Inflammatory macrophage treated with lipopolysaccharide for 4 hours (primary cell): ENCODE measurements at regions not wholly inside any gene's neighbourhood (a gene's known extent, or its start where the extent isn't known, plus 50 kb on each side); places are given as distances from the start of the nearest gene placed in this dataset.
"Not testable (repeated sequence)": the region's sequence is repeated elsewhere in the genome, so short reads cannot be mapped to it uniquely, and the experiment has no call there.

Experiments used
- DNase-seq: peaks from one replicate; pipeline ENCODE4 v3.0.0-alpha.2; 2020

DNA sequence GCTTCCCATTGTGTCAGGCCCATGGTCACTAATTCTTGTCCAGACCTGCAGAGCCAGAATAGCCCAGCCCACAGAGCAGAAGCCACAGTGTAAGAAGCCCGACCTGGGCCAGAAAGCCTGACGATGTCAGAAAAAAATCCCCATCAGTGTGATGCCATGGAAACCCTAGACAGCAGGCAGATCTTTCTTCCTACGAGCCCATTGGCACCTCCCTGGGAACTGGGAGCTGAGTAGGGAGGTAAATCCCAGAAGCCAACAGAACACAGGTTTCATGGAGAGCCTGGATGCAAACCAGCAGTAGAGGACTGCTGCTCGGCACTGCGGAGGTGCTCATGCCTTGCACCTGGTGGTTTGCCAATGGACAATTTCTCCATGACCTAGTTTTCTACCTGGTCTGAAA lies 82.2 kb upstream of the SLC22A16 start:
- DNase-seq, result no peak

DNA sequence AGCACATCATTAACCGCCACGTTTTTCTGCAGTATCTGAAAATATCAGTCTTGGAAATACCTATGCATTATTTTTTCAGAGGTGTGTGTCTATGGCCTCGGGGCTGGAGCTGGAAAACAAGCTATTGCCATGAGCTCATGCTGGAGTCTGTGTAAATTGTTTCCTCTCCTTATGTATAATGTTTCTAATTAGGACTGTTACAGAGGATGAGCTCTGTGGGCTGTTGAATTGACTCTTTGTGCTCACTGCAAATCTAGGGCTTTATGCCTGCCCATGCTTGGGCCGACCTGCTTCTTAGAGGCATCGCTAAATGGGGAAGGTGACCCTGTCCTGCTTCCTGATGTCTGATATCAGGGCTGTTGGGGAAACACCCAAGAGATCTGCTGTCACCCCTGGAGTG lies 80.8 kb upstream of the SLC22A16 start:
- DNase-seq, result no peak

DNA sequence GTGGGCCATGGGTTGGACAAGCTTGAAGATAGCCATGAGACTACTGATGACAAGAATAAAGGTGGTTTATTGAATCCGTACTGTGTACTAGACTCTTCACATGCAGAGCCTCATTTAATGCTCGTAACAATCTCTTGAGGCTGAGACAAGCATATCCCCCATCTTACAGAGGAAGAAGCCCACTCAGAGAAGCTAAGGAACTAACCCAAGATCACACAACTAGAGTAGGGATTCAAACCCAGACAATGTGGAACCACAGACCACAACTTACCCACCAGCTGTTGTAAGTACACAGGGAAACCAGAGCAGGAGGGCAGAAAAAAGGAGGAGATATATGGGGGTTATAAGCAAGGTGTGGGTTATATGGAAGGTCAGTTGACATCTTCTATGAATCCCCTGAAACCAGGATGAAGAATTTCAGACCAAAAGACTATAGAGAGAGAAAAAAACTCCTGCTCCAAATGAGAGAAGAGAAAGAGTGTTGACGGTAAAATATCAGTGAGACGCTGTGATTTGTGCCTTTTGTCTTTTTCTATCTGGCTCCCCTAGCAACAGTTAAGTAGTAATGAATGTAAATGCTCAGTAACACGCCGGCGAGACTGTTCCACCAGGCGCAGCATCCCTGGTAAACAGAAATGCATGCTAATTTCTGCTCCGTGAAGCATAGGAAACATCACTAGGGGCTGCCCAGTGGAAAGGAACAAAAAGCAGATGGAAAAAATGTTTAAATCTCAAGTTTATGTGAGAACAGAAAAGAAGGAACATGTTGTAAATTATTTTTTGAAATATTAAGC lies 80.1 kb upstream of the SLC22A16 start:
- DNase-seq, result no peak

DNA sequence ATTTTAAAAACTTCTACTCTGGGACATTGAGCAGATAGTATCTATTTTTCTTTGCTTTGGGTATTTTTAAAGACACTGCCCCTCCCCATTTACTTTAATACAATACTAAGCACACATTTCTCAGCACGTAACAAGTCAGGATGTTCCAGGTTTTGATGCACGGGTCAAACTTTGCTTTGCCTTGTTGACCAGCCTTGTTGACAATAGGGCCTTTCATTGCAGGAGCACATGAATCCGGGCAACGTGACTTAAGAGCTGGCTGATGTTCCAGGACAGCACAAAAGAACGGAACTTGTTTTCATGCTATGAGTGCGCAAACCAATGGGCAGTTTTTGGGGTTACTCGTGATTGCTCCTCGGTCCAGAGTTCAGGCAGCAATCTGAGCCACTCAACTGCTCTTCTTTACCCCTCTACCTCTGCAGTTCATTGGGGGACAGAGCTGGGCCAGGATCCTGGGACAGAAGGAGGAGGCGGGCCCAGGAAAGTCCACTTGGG lies 78.6 kb upstream of the SLC22A16 start:
- DNase-seq, result no peak

DNA sequence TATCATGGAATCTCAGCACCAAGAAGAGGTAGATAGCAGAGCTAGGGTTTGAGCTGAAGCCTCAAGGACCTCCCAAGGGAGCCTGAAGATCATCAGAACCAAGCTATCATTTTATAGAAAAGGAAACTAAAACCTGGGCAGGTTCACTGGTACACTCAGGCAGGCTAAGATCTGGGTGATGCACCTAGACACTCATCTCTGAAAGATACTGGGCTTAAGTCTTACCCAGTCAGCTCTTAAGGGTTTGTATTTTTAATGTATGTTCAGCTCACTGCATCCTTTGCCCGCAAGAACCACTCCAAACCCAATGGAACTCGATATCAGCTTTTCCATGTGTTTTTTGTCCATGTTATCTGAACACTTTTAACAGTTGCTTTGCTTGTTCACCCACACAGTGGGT lies 78.0 kb upstream of the SLC22A16 start:
- no peak for DNase-seq

DNA sequence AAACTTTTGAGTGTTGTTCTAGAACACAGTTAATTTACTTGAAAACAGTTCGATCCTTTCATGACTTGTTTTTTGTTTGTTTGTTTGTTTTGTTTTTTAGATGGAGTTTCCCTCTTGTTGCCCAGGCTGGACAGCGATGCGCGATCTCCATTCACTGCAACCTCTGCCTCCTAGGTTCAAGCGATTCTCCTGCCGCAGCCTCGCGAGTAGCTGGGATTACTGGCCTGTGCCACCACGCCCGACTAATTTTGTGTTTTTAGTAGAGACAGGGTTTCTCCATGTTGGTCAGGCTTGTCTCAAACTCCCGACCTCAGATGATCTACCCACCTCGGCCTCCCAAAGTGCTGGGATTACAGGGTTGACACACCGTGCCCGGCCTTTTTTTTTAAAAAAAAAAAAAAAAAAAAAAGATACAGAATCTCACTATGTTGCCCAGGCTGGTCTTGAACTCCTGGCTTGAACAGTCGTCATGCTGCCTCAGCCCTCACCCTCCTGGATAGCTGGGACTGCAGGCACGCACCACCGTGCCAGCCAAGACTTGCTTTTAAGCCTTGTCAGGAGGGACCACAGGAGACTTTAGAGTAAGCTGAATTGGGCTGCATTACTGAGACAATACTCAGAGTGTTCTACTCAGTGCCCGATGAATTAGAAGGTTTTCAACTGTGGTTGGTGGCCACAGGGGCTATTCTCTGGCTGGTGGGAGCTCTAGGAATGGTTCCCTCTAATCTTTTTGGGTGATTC lies 76.7 kb upstream of the SLC22A16 start:
- DNase-seq, result no peak

DNA sequence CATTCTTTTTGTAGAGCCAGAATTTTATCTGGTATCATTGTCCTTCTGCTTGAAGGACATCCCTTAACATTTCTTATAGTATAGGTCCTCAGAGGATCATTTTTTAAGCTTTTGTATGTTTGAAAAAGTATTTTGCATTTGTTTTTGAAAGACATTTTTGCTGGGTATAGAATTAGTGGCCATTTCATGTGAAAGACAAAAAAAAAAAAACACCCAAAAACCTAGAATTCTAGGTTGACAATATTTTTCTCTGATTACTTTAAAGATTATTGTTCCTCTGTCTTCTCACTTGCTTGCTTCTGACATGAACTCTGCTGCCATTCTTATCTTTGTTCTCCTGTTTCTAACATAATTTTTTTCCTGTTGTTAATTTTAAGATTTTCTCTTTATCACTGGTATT lies 75.7 kb upstream of the SLC22A16 start:
- DNase-seq, result no peak

DNA sequence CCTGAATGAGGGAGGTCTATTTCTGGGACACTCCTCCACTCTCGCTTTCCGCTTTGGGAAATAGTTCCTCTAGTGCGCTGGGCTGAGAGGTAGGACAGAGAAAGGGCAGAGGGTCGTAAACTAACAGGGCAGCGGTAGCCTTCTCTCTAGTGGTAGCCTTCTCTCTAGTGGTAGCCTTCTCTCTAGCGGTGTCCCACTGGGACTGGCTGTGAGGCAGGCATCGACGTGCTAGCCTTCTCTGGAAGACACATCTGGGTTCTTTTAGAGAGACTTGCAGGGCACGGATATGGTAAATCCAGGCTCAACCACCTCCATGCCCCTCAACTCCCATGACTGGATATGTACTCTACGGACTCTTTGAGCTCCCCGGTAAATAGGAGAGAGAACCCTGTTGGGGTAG lies 74.7 kb upstream of the SLC22A16 start:
- no peak for DNase-seq

DNA sequence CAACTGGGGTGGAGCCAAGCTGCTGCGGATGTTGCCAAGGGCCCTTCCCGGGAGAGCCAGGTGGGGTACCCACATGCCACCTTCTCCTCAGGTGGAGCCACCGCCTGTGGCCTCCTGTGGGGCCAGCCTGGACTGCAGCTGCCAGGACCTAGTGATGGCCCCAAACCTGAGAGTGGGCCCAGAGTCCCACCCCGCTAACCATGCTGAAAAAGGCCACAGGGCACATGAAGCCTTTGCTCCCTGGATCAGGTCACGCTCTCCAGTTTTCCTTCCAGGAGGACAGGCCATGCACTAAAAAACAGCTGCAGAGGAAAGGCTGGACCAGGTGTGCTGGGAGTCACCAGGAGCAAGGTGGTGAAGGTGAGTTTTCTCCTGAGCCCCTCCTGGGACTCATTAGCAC lies 73.9 kb upstream of the SLC22A16 start:
- DNase-seq, result no peak

DNA sequence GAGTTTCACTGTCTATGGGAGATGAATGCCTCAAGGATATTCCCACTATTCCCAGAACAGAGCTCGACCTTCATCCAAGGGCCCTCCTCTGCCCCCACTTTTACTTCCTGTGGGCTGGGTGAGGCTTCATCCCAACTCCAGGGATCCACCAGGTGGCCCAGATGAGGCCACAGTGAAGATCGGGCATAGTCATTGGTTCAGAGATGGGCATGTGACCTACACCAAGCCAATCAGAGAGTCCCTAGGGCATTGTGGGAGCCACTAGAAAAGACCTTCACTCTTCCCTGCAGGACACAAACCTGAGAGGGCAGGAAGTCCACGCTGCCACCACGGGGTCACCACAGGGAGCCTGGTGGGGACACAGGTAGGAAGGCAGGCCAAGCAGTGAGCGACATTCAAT lies 72.9 kb upstream of the SLC22A16 start:
- no peak for DNase-seq

DNA sequence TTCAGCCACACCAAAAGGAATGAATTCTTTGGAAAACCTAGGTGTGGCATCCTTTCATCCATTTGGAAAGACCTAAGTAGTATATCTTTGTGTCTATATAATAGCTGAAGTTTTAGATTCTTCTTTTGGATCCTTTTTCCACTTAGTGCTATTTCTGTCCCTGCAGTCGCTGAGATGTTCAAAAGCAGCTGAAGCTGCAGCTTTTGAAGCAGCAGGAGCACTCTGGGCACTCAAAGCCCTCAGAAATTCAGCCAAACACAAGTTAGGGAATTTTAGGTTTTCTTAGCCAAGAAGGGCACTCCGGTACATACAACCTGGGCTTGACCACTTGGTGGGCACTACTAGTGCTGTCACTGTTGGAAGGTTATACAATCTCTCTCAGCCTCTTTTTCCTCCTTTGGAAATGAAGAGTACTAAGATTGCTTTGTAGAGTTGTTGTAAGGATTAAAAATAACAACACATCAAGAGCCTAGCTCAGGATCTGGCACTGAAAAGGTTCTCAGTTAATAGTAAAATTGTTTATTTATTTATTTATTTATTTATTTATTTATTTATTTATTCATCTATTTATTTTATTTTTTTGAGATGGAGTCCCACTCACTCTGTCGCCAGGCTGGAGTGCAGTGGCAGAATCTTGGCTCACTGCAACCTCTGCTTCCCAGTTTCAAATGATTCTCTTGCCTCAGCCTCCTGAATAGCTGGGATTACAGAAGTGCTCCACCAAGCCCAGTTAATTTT lies 71.9 kb upstream of the SLC22A16 start:
- no peak for DNase-seq

DNA sequence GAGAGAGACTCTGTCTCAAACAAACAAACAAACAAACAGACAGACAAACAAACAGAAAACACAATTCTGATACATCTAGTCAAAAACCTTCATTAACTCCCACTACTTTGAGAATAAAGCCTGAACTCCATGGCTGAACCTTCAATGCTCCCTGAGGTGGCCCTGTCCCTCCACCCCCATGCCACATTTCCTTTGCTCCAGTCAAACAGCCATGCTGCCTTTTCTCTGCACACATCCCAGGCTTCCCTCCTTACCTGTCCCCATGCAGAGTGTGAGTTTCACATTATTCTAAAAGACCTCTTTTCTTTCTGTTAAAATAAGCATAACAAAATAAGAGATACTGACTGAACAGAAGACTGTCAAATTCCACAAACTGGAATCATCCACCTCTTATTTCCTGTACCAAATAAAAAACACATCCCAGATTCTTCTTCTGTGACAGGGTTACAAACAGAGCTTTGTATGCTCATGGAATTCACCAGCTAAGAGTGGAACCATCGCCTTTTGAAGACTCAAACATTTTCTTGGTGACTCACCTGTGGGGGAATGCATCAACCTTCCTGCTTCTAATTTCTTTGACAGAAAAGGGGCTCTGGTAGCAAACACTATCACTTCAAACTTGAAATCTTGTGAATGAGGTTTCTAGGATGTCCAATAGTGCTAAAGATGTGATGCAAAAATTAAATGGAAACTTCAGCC lies 71.0 kb upstream of the SLC22A16 start:
- DNase-seq, result no peak

DNA sequence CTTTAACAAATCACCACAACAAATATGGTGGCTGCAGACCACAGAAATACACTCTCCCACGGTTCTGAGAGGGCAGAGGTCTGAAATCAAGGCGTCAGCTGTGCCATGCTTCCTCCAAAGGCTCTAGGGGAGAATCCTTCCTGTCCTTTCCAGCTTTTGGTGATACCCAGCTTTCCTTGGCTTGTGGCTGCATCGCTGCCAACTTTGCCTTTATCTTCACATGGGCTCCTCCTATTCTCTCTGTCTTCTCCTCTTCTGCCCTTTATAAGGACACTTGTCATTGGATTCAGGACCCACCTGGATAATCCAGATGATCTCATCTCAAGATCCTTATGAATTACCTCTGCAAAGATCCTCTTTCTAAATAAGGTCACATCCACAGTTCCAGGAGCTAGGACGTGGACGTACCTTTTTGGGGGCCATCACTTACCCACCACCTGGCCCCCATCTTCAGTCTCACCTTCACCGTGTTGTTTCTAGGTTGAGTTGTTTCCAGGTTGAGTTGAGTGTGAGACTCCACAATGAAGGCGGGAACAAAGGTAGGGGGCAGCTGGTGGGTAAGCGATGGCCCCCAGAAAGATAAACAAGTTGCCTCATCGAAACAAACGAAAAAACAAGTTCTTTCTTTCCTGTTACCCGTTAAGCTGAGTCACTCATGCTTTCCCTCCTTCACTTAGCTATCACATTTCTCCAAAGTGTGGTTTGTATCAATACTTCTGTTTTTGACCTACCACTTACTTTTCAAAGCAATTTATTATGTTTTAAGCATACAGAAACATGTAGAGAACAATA lies 68.9 kb upstream of the SLC22A16 start:
- no peak for DNase-seq

DNA sequence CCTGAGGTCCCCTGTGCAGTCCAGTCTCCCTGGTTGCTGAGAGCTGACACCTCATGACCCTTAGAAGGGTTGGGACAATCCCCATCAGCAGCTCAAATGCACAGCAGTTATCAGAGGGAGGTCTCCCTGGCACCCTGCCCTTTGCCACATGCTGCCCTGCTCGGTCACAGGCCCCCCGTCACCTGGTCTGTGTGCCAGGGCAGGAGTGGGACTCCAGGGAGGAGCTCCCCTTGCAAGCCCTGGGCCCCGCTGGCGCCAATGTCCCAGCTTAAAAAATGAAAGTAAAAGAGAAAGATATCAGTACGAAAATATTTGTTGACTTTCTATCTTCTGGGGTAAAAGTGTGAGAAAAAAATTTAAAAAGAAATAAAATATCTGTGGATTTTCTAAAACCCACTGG lies 68.1 kb upstream of the SLC22A16 start:
- no peak for DNase-seq

DNA sequence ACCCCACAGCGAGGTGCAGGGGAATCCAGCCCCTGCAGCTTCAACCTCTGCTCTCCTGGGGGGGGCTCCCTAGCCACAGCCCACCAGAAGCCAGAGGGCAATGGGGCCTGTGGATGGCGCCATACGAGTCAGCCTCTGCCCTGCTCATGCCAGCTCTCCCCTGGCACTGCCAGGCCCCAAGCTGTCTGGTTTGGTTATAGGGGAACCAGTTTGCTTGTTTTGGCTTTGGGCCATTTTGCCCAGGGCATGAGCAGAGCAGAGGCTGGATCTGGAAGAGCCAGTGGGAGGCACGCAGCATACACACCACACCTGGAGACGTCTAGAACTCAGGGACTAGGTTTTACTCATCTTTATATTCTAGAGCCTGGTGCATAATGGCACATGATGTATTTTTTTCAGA lies 66.7 kb upstream of the SLC22A16 start:
- no peak for DNase-seq

DNA sequence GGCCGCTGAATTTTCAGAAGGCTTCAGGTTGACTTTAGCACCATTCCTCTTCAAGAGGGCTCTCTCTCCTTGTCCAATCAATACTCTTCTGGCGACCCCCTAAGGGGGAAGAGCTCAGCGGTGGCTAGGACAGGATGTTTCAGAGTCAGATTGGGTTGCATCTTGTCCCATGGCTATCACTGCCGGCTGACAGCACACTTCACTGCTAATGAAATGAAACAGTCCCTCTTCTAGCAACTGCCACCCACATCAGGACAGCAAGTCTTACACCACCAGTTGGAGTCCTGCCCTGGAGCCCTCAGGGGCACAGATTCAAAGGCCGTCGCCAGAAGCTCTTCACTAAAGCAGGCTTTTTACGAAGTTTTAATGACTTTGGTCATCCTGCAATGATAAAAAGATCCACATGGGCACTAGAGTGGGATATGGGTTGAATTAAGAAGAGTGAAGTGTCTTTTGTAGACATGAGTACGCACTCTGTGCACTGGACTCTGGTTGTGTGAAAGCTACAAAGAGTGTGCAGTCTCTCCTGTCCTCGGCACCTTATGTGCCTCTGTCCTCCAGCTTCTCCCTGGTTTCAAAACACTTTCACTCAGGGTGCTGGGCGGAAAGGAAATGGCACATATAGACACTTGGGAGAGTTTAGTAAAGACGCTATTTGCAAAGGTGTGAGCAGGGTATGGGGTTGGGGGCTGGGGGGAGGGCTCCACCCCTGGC lies 66.1 kb upstream of the SLC22A16 start:
- DNase-seq, result no peak

DNA sequence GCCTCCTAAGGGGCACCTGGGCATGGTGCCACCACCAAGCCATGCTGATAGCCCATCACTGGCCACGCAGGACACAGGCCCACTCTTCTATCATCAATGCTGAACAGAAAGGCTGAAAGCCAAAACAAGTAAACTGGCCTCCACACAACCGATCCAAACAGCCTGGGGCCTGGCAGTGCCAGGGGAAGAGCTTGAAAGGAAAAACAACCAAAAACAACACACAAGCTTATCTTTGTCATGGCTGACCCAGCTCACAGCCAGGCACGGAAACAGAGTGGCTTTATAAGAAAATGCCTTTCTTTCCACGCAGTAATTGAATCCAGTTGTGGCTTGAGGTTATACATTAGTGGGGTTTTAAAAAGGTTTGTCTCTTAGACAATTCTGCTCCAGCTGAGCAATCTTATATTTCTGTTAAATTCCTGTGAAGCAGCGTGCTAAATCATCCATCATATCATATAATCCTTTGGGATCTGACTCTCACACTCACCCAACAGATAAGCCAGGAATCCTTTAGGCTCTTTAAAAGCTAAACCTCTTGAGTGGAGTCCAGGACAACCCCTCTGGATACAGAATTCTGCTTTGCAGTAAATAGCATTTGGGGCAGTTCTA lies 65.4 kb upstream of the SLC22A16 start:
- no peak for DNase-seq

DNA sequence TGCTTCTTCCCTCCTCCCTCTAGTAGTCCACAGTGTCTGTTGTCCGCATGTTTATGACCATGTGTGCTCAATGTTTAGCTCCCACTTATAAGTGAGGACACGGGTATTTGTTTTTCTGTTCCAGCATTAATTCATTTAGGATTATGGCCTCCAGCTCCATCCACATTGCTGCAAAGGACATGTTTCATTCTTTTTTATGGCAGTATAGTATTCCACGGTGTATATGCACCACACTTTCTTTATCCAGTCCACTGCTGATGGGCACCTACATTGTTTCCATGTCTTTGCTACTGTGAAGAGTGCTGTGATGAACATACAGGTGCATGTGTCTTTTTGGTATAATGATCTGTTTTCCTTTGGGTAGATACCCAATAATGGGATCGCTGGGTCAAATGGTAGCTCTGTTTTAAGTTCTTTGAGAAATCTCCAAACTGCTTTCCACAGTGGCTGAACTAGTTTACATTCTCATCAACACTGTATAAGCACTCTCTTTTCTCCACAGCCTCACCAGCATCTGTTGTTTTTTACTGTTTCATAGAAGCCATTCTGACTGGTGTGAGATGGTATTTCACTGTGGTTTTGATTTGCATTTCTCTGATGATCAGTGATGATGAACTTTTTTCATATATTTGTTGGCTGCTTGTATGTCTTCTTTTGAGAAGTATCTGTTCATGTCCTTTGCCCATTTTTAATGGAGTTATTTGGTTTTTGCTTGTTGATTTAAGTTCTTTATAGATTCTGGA lies 63.0 kb upstream of the SLC22A16 start:
- DNase-seq, result not testable (repeated sequence)

DNA sequence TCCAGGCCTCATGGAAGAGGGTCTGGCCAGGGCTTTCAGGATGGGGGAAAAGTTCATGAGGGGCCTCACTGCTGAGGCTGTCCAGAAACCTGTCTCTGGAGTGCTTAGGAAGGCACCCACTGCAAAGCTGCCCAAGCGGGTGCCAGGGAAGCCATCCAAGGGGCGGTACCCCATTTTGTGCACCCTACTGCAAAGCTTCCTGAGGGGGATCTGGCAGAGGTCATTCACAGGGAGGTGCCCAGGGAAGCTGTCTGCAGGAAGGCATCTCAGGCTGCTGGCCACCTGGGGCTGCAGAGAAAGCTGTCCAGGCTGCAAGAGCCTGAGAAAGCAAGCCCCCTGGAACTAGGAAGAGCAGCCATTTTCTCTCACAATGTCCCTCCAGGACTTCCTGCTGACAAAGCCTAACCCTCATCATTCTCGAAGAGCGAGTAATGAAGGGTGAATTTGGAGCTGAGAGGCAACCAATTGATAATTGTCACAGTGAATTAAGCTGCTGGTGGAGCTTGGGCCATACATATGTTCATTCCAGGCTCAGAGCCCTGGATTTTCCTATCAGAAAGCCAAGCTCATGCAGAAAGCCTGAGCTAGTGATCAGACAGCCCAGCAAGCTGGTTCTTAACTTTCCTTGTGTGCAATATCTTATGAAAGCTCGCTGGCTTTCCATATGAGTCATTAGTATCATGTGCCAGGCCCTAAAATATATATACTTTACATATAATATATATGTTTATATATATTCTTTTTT lies 62.2 kb upstream of the SLC22A16 start:
- peak; percentile 44 for DNase-seq
